Lower lobe of right lung (tissue), 2 donors: ENCODE measurements at regions not wholly inside any gene's neighbourhood (a gene's known extent, or its start where the extent isn't known, plus 50 kb on each side); places are given as distances from the start of the nearest gene placed in this dataset.

Experiments
- ATAC-seq, 2 donors: fragments of 200-7000 bp; cut with Tn5 transposase; one replicate each; pipeline ENCODE4 v1.9.1; 2020 to 2022; ENCODE audit warnings: mild to moderate bottlenecking in 2 of 2, moderate library complexity in 2 of 2
- DNase-seq: peaks from one replicate; pipeline ENCODE4 v3.0.0-alpha.2; 2020
- H3K27ac ChIP-seq: fragments of 200-600 bp; one replicate; pipeline ENCODE4 v1.8.0; 2022
- H3K27me3 ChIP-seq: fragments of 200-600 bp; one replicate; pipeline ENCODE4 v1.8.0; 2022; ENCODE audit warnings: low read depth
- H3K36me3 ChIP-seq: fragments of 200-600 bp; one replicate; pipeline ENCODE4 v1.8.0; 2022; ENCODE audit warnings: mild to moderate bottlenecking
- H3K4me1 ChIP-seq: fragments of 200-600 bp; one replicate; pipeline ENCODE4 v1.8.0; 2022
- H3K4me3 ChIP-seq: fragments of 200-600 bp; one replicate; pipeline ENCODE4 v1.8.0; 2022; ENCODE audit warnings: mild to moderate bottlenecking
- H3K9me3 ChIP-seq: fragments of 200-600 bp; one replicate; pipeline ENCODE4 v1.8.0; 2022
- intact Hi-C: fragments of 100-400 bp; cut with DNase I; formaldehyde crosslinking; loops from one replicate; pipeline ENCODE4 v1.11.0; 2022
- TF ChIP-seq, protein P1 (sequence below): fragments of 200-600 bp; IDR thresholded peaks from one replicate; pipeline ENCODE4 v1.8.0; 2022; ENCODE audit warnings: antibody characterized with exemption, mild to moderate bottlenecking
- donor health status: DM: no; HTN: yes; CAD: no; lungs with severe emphysema.

DNA sequence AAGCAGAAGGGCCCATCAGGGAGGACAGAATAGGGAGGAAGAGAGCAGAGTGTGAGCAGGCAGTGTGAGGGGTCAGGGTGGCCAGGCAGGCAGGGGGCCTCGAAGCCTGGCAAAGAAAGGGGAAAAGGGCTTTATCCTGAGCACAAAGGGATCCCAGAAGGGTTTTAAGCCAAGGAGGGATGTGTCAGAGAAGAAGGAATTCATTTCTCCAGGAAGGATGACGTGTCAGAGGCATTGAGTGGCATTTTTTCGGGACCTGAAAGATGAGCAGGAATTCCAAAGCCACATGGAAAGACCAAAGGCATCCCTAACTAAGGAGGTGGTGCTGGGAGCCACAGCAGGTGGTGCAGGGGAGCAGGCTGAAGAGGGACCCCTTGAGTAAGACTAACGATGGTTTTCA is 132.1 kb downstream of the DICER1 start:
- Histone ChIP-seq H3K9me3 (peaks cover 6% of the 10 kb centered on the region), H3K4me1 (no peaks in the 10 kb centered on the region), H3K36me3 (no peaks in the 10 kb centered on the region), H3K27me3 (no peaks in the 10 kb centered on the region), H3K4me3 (no peak overlapping the region), H3K27ac (no peak overlapping the region)
- intact Hi-C loops, result no loop called here
- DNase-seq (no peak), ATAC-seq (no peak)
- TF ChIP-seq, protein P1, sequence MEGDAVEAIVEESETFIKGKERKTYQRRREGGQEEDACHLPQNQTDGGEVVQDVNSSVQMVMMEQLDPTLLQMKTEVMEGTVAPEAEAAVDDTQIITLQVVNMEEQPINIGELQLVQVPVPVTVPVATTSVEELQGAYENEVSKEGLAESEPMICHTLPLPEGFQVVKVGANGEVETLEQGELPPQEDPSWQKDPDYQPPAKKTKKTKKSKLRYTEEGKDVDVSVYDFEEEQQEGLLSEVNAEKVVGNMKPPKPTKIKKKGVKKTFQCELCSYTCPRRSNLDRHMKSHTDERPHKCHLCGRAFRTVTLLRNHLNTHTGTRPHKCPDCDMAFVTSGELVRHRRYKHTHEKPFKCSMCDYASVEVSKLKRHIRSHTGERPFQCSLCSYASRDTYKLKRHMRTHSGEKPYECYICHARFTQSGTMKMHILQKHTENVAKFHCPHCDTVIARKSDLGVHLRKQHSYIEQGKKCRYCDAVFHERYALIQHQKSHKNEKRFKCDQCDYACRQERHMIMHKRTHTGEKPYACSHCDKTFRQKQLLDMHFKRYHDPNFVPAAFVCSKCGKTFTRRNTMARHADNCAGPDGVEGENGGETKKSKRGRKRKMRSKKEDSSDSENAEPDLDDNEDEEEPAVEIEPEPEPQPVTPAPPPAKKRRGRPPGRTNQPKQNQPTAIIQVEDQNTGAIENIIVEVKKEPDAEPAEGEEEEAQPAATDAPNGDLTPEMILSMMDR, result no peak

DNA sequence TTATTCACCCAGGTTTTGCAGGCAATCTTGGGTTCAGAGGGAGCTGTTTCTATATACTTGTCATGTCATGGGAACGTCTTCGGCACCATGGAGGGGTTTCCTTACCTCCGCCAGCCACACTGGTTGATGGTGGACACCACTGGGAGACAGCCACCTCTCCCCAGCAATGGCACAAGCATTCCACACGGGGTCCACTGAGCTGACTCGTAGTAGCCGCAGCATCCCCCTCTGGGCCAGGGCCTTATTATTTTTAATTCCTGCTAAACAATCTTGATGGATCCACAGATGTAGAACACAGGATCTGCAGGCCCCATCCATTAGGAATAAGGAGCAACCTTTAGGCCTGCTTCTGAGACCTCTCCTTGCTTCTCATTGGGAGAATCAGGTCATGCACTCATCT is 132.9 kb downstream of the DICER1 start:
- no peaks in the 10 kb centered on the region for H3K27me3 ChIP-seq
- H3K36me3 ChIP-seq, result no peaks in the 10 kb centered on the region
- no peak overlapping the region for H3K27ac ChIP-seq
- ATAC-seq (no peak), DNase-seq (no peak)
- H3K4me3 ChIP-seq, result no peak overlapping the region
- H3K9me3 ChIP-seq, result peaks cover 6% of the 10 kb centered on the region
- intact Hi-C loops, result no loop called here
- H3K4me1 ChIP-seq, result no peaks in the 10 kb centered on the region
- TF ChIP-seq, protein P1, result no peak

GRCh38 chr14:95023886-95024285 is 133.4 kb downstream of the DICER1 start:
- TF ChIP-seq, protein P1, result no peak
- Histone ChIP-seq H3K4me1 (no peaks in the 10 kb centered on the region), H3K27me3 (no peaks in the 10 kb centered on the region), H3K36me3 (no peaks in the 10 kb centered on the region), H3K27ac (no peak overlapping the region), H3K4me3 (no peak overlapping the region), H3K9me3 (peaks cover 6% of the 10 kb centered on the region)
- no peak for DNase-seq
- intact Hi-C loops, result no loop called here
- no peak for ATAC-seq

GRCh38 chr14:95023115-95023514 is 134.2 kb downstream of the DICER1 start:
- intact Hi-C loops, result no loop called here
- H3K27me3 ChIP-seq, result no peaks in the 10 kb centered on the region
- TF ChIP-seq, protein P1, result no peak
- H3K27ac ChIP-seq, result no peak overlapping the region
- peaks cover 6% of the 10 kb centered on the region for H3K9me3 ChIP-seq
- no peak for DNase-seq
- no peaks in the 10 kb centered on the region for H3K36me3 ChIP-seq
- ATAC-seq, result no peak
- no peaks in the 10 kb centered on the region for H3K4me1 ChIP-seq
- no peak overlapping the region for H3K4me3 ChIP-seq

GRCh38 chr14:95021588-95021987 is 135.7 kb downstream of the DICER1 start:
- H3K36me3 ChIP-seq, result no peaks in the 10 kb centered on the region
- H3K4me1 ChIP-seq, result no peaks in the 10 kb centered on the region
- no peak for ATAC-seq
- no peak overlapping the region for H3K27ac ChIP-seq
- intact Hi-C loops, result no loop called here
- peaks cover 6% of the 10 kb centered on the region for H3K9me3 ChIP-seq
- DNase-seq, result no peak
- no peaks in the 10 kb centered on the region for H3K27me3 ChIP-seq
- TF ChIP-seq, protein P1, result no peak
- no peak overlapping the region for H3K4me3 ChIP-seq

GRCh38 chr14:95018821-95019220 is 138.5 kb downstream of the DICER1 start:
- Histone ChIP-seq H3K4me3 (no peak overlapping the region), H3K36me3 (no peaks in the 10 kb centered on the region), H3K27me3 (no peaks in the 10 kb centered on the region), H3K9me3 (peaks cover 6% of the 10 kb centered on the region), H3K4me1 (no peaks in the 10 kb centered on the region), H3K27ac (no peak overlapping the region)
- ATAC-seq (peak in 1 of 2 donors; percentile 50), DNase-seq (no peak)
- TF ChIP-seq, protein P1, result no peak
- intact Hi-C loops, result no loop called here
